WTC11 (cell line): ENCODE measurements at regions not wholly inside any gene's neighbourhood (a gene's known extent, or its start where the extent isn't known, plus 50 kb on each side); places are given as distances from the start of the nearest gene placed in this dataset.

Experiments used
- TF ChIP-seq, protein P1 (sequence below): sonication (generic); formaldehyde crosslinking; IDR thresholded peaks from 2 replicates; pipeline ENCODE4 v1.8.1; 2023; ENCODE audit warnings: mild to moderate bottlenecking, moderate library complexity, missing genetic modification reagents
- TF ChIP-seq, protein P2 (sequence below): fragments of 200-600 bp; IDR thresholded peaks from 2 replicates; pipeline ENCODE4 v1.8.0; 2022; ENCODE audit warnings: antibody characterized with exemption

- TF ChIP-seq, protein P1, sequence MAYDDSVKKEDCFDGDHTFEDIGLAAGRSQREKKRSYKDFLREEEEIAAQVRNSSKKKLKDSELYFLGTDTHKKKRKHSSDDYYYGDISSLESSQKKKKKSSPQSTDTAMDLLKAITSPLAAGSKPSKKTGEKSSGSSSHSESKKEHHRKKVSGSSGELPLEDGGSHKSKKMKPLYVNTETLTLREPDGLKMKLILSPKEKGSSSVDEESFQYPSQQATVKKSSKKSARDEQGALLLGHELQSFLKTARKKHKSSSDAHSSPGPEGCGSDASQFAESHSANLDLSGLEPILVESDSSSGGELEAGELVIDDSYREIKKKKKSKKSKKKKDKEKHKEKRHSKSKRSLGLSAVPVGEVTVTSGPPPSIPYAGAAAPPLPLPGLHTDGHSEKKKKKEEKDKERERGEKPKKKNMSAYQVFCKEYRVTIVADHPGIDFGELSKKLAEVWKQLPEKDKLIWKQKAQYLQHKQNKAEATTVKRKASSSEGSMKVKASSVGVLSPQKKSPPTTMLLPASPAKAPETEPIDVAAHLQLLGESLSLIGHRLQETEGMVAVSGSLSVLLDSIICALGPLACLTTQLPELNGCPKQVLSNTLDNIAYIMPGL (CRISPR knock-in tag): no peak
- TF ChIP-seq, protein P2, sequence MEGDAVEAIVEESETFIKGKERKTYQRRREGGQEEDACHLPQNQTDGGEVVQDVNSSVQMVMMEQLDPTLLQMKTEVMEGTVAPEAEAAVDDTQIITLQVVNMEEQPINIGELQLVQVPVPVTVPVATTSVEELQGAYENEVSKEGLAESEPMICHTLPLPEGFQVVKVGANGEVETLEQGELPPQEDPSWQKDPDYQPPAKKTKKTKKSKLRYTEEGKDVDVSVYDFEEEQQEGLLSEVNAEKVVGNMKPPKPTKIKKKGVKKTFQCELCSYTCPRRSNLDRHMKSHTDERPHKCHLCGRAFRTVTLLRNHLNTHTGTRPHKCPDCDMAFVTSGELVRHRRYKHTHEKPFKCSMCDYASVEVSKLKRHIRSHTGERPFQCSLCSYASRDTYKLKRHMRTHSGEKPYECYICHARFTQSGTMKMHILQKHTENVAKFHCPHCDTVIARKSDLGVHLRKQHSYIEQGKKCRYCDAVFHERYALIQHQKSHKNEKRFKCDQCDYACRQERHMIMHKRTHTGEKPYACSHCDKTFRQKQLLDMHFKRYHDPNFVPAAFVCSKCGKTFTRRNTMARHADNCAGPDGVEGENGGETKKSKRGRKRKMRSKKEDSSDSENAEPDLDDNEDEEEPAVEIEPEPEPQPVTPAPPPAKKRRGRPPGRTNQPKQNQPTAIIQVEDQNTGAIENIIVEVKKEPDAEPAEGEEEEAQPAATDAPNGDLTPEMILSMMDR: no peak
These were observed 95.3 kb upstream of the RCN1 start for GRCh38 chr11:31995525-31996094.
